ENCODE measurements at regions not wholly inside any gene's neighbourhood (a gene's known extent, or its start where the extent isn't known, plus 50 kb on each side); places are given as distances from the start of the nearest gene placed in this dataset.

- no peak for TF ChIP-seq CTCF (IDR thresholded peaks at IDR 0.05; ENCODE audit: extremely low read depth, missing control alignments)
Measured at GRCh38 chr15:59833366-59833765, 144.2 kb upstream of the BNIP2 start.

GRCh38 chr15:59830873-59831272 is 141.8 kb upstream of the BNIP2 start:
- DNase-seq (ENCODE audit: low spot score) = no peak
- no peak for TF ChIP-seq CTCF (IDR thresholded peaks at IDR 0.05; ENCODE audit: extremely low read depth, missing control alignments)

More at GRCh38 chr15:59833366-59833765, 144.2 kb upstream of the BNIP2 start:
- DNase-seq (ENCODE audit: low spot score) = no peak

- no peak for TF ChIP-seq CTCF (IDR thresholded peaks at IDR 0.05; ENCODE audit: extremely low read depth, missing control alignments)
- no peak for DNase-seq (ENCODE audit: low spot score)
Measured at GRCh38 chr15:59830098-59830497, 141.0 kb upstream of the BNIP2 start.

- no peak for TF ChIP-seq CTCF (IDR thresholded peaks at IDR 0.05; ENCODE audit: extremely low read depth, missing control alignments)
- DNase-seq (ENCODE audit: low spot score) = no peak
Measured at GRCh38 chr15:59828861-59829260, 139.7 kb upstream of the BNIP2 start.

GRCh38 chr15:59828263-59828662 is 139.1 kb upstream of the BNIP2 start:
- no peak for DNase-seq (ENCODE audit: low spot score)

GRCh38 chr15:59825901-59826300 is 136.8 kb upstream of the BNIP2 start:
- DNase-seq (ENCODE audit: low spot score) = no peak
- TF ChIP-seq CTCF (IDR thresholded peaks at IDR 0.05; ENCODE audit: extremely low read depth, missing control alignments) = no peak

More at GRCh38 chr15:59828263-59828662, 139.1 kb upstream of the BNIP2 start:
- no peak for TF ChIP-seq CTCF (IDR thresholded peaks at IDR 0.05; ENCODE audit: extremely low read depth, missing control alignments)

GRCh38 chr15:59821286-59821685 is 132.2 kb upstream of the BNIP2 start:
- no peak for DNase-seq (ENCODE audit: low spot score)
- TF ChIP-seq CTCF (IDR thresholded peaks at IDR 0.05; ENCODE audit: extremely low read depth, missing control alignments) = no peak

Measured in GM20000 (cell line).